ENCODE measurements at regions not wholly inside any gene's neighbourhood (a gene's known extent, or its start where the extent isn't known, plus 50 kb on each side); places are given as distances from the start of the nearest gene placed in this dataset.

GRCh38 chr13:58018020-58018419, 386.5 kb downstream of the PCDH17 start:
- no peak for DNase-seq
- H3K27ac Mint-ChIP-seq = no peak overlapping the region
- H3K27me3 Mint-ChIP-seq (ENCODE audit: low read depth) = no peaks in the 10 kb centered on the region
- no peak for ATAC-seq (replicated peaks in 1 of 2)
- peaks cover 3% of the 10 kb centered on the region in 2 donors for H3K9me3 Mint-ChIP-seq
- no peaks in the 10 kb centered on the region for H3K4me1 Mint-ChIP-seq (ENCODE audit: low read depth)
- no peak overlapping the region for H3K4me3 Mint-ChIP-seq
- H3K36me3 Mint-ChIP-seq (ENCODE audit: insufficient read depth in 2 of 2) = no peaks in the 10 kb centered on the region

GRCh38 chr13:58018865-58019264, 387.3 kb downstream of the PCDH17 start:
- no peaks in the 10 kb centered on the region for H3K36me3 Mint-ChIP-seq (ENCODE audit: insufficient read depth in 2 of 2)
- no peak overlapping the region for H3K27ac Mint-ChIP-seq
- H3K27me3 Mint-ChIP-seq (ENCODE audit: low read depth) = no peaks in the 10 kb centered on the region
- no peak overlapping the region for H3K4me3 Mint-ChIP-seq
- no peaks in the 10 kb centered on the region for H3K4me1 Mint-ChIP-seq (ENCODE audit: low read depth)
- DNase-seq (no peak), ATAC-seq (replicated peaks in 1 of 2) (no peak)
- H3K9me3 Mint-ChIP-seq = peaks cover 0 to 3% of the 10 kb centered on the region in 2 donors

GRCh38 chr13:58024103-58024502, 392.6 kb downstream of the PCDH17 start:
- DNase-seq (no peak), ATAC-seq (replicated peaks in 1 of 2) (no peak)
- Mint-ChIP-seq H3K4me1 (ENCODE audit: low read depth) (no peaks in the 10 kb centered on the region), H3K36me3 (ENCODE audit: insufficient read depth in 2 of 2) (no peaks in the 10 kb centered on the region), H3K9me3 (peaks cover 4 to 7% of the 10 kb centered on the region in 2 donors), H3K4me3 (no peak overlapping the region), H3K27ac (no peak overlapping the region), H3K27me3 (ENCODE audit: low read depth) (no peaks in the 10 kb centered on the region)

GRCh38 chr13:58025821-58026220, 394.3 kb downstream of the PCDH17 start:
- Mint-ChIP-seq H3K36me3 (ENCODE audit: insufficient read depth in 2 of 2) (no peaks in the 10 kb centered on the region), H3K4me1 (ENCODE audit: low read depth) (no peaks in the 10 kb centered on the region), H3K27ac (no peak overlapping the region), H3K9me3 (peaks cover 4 to 7% of the 10 kb centered on the region in 2 donors), H3K27me3 (ENCODE audit: low read depth) (no peaks in the 10 kb centered on the region), H3K4me3 (no peak overlapping the region)
- ATAC-seq (replicated peaks in 1 of 2) (no peak), DNase-seq (no peak)

GRCh38 chr13:58032676-58033460, 401.3 kb downstream of the PCDH17 start:
- Mint-ChIP-seq H3K4me1 (ENCODE audit: low read depth) (no peaks in the 10 kb centered on the region), H3K9me3 (peaks cover 4% of the 10 kb centered on the region in 2 donors)
- ATAC-seq (replicated peaks in 1 of 2) = no peak

GRCh38 chr13:58043971-58044370, 412.4 kb downstream of the PCDH17 start:
- no peak for ATAC-seq (replicated peaks in 1 of 2)
- Mint-ChIP-seq H3K4me1 (ENCODE audit: low read depth) (no peaks in the 10 kb centered on the region), H3K27me3 (ENCODE audit: low read depth) (no peaks in the 10 kb centered on the region), H3K9me3 (peaks cover 6 to 13% of the 10 kb centered on the region in 2 donors), H3K36me3 (ENCODE audit: insufficient read depth in 2 of 2) (no peaks in the 10 kb centered on the region), H3K27ac (no peak overlapping the region), H3K4me3 (no peak overlapping the region)
- no peak for DNase-seq

More at GRCh38 chr13:58032676-58033460, 401.3 kb downstream of the PCDH17 start:
- Mint-ChIP-seq H3K27me3 (ENCODE audit: low read depth) (no peaks in the 10 kb centered on the region), H3K4me3 (no peak overlapping the region), H3K27ac (no peak overlapping the region), H3K36me3 (ENCODE audit: insufficient read depth in 2 of 2) (no peaks in the 10 kb centered on the region)
- no peak for DNase-seq

- Mint-ChIP-seq H3K27ac (no peak overlapping the region), H3K36me3 (ENCODE audit: insufficient read depth in 2 of 2) (peaks cover 0 to 2% of the 10 kb centered on the region in 2 donors), H3K4me3 (no peak overlapping the region), H3K4me1 (ENCODE audit: low read depth) (no peaks in the 10 kb centered on the region), H3K27me3 (ENCODE audit: low read depth) (no peaks in the 10 kb centered on the region), H3K9me3 (peaks cover 4 to 10% of the 10 kb centered on the region in 2 donors)
- ATAC-seq (replicated peaks in 1 of 2) (no peak), DNase-seq (no peak)
Measured at GRCh38 chr13:58048670-58049069, 417.1 kb downstream of the PCDH17 start.

GRCh38 chr13:58051396-58051795, 419.9 kb downstream of the PCDH17 start:
- Mint-ChIP-seq H3K4me3 (no peak overlapping the region), H3K4me1 (ENCODE audit: low read depth) (no peaks in the 10 kb centered on the region)

GRCh38 chr13:58051807-58052375, 420.3 kb downstream of the PCDH17 start:
- Mint-ChIP-seq H3K9me3 (peaks cover 2 to 7% of the 10 kb centered on the region in 2 donors), H3K36me3 (ENCODE audit: insufficient read depth in 2 of 2) (peaks cover 0 to 2% of the 10 kb centered on the region in 2 donors), H3K4me3 (no peak overlapping the region), H3K27me3 (ENCODE audit: low read depth) (no peaks in the 10 kb centered on the region), H3K4me1 (ENCODE audit: low read depth) (no peaks in the 10 kb centered on the region), H3K27ac (no peak overlapping the region)
- no peak for ATAC-seq (replicated peaks in 1 of 2)
- DNase-seq = no peak

More at GRCh38 chr13:58051396-58051795, 419.9 kb downstream of the PCDH17 start:
- Mint-ChIP-seq H3K9me3 (peaks cover 2 to 8% of the 10 kb centered on the region in 2 donors), H3K27me3 (ENCODE audit: low read depth) (no peaks in the 10 kb centered on the region), H3K27ac (no peak overlapping the region), H3K36me3 (ENCODE audit: insufficient read depth in 2 of 2) (peaks cover 0 to 2% of the 10 kb centered on the region in 2 donors)
- ATAC-seq (replicated peaks in 1 of 2) (no peak), DNase-seq (no peak)

- H3K27me3 Mint-ChIP-seq (ENCODE audit: low read depth) = no peaks in the 10 kb centered on the region
- no peak for DNase-seq
- H3K4me3 Mint-ChIP-seq = no peak overlapping the region
Measured at GRCh38 chr13:58056426-58056825, 424.9 kb downstream of the PCDH17 start.

GRCh38 chr13:58059624-58060023, 428.1 kb downstream of the PCDH17 start:
- Mint-ChIP-seq H3K9me3 (no peaks in the 10 kb centered on the region), H3K36me3 (ENCODE audit: insufficient read depth in 2 of 2) (no peaks in the 10 kb centered on the region)
- no peak for ATAC-seq (replicated peaks in 1 of 2)

More at GRCh38 chr13:58056426-58056825, 424.9 kb downstream of the PCDH17 start:
- Mint-ChIP-seq H3K27ac (no peak overlapping the region), H3K36me3 (ENCODE audit: insufficient read depth in 2 of 2) (no peaks in the 10 kb centered on the region), H3K4me1 (ENCODE audit: low read depth) (no peaks in the 10 kb centered on the region), H3K9me3 (peaks cover 0 to 2% of the 10 kb centered on the region in 2 donors)
- no peak for ATAC-seq (replicated peaks in 1 of 2)

GRCh38 chr13:58080806-58081205, 449.3 kb downstream of the PCDH17 start:
- ATAC-seq (replicated peaks in 1 of 2) = no peak
- H3K4me1 Mint-ChIP-seq (ENCODE audit: low read depth) = no peaks in the 10 kb centered on the region
- no peak for DNase-seq
- H3K9me3 Mint-ChIP-seq = peaks cover 2 to 5% of the 10 kb centered on the region in 2 donors
- H3K4me3 Mint-ChIP-seq = no peak overlapping the region
- no peaks in the 10 kb centered on the region for H3K27me3 Mint-ChIP-seq (ENCODE audit: low read depth)
- H3K36me3 Mint-ChIP-seq (ENCODE audit: insufficient read depth in 2 of 2) = no peaks in the 10 kb centered on the region
- H3K27ac Mint-ChIP-seq = no peak overlapping the region

More at GRCh38 chr13:58059624-58060023, 428.1 kb downstream of the PCDH17 start:
- no peak for DNase-seq
- no peak overlapping the region for H3K4me3 Mint-ChIP-seq
- H3K27ac Mint-ChIP-seq = no peak overlapping the region
- H3K27me3 Mint-ChIP-seq (ENCODE audit: low read depth) = no peaks in the 10 kb centered on the region
- no peaks in the 10 kb centered on the region for H3K4me1 Mint-ChIP-seq (ENCODE audit: low read depth)

GRCh38 chr13:58081301-58081820, 449.8 kb downstream of the PCDH17 start:
- Mint-ChIP-seq H3K4me1 (ENCODE audit: low read depth) (no peaks in the 10 kb centered on the region), H3K4me3 (no peak overlapping the region), H3K27ac (no peak overlapping the region), H3K27me3 (ENCODE audit: low read depth) (no peaks in the 10 kb centered on the region), H3K36me3 (ENCODE audit: insufficient read depth in 2 of 2) (no peaks in the 10 kb centered on the region), H3K9me3 (peaks cover 5 to 6% of the 10 kb centered on the region in 2 donors)
- no peak for DNase-seq
- ATAC-seq (replicated peaks in 1 of 2) = no peak
